ENCODE measurements at regions not wholly inside any gene's neighbourhood (a gene's known extent, or its start where the extent isn't known, plus 50 kb on each side); places are given as distances from the start of the nearest gene placed in this dataset.

DNA sequence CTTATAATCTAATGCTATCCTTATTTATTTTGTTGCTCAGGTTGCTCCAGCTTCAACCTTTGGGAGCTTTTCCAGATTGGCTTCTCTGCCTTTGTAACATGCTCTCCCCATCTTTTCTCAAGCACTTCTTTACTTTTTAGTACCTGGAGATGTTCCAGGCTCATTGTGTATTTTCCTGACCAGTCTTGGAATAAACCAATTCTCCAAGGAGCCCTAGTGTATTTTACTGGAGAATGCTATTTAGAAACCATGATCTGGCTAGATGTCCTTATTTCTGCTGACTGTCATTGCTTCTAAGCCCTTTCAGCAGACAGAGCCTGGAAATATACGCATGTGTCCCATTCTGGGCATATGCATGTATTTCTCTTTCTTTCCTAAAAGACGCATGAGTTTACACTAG, 95.7 kb downstream of the EMX2 start:
- no peak for DNase-seq (ENCODE audit: low spot score)

DNA sequence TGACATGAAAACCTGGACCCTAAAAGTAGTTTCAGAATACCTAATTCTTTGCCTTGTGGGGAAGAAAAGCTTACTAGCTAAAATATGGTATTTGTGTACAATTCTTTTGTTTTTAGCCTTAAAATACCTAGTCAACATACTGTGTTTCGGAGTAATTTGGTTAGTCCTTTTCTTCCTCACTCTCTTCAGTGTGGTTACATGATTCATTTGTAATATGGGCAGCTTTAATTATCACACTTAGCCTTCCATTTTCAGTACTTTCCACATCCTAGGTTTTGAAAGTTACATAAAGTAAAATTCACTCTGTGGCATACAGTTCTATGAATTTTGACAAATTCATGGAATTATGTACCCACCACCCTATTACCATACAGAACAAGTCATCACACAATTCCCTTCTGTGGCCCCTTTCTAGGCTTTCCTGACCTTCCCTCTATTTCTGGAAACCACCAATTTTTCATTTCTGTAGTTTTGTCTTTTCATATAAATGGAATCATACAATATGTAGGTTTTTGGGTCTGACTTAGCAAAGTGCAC, 96.2 kb downstream of the EMX2 start:
- DNase-seq (ENCODE audit: low spot score), result no peak

DNA sequence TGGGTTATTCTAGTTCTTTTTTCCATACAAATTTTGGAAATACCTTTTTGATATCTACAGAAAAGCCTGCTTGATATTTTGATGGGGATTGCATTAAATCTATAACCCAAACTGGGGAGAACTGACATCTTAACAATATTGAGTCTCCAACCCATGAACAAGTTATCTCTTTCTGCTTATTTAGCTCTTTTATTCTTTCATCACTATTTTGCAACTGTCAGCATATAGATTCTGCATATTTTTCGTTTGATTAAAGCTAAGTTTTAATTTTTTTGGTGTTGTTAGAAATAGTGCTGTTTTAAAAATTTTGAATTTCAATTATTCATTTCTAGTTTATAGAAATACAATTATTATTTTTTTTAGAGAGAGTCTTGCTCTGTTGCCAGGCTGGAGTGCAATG, 97.9 kb downstream of the EMX2 start:
- no peak for DNase-seq (ENCODE audit: low spot score)

DNA sequence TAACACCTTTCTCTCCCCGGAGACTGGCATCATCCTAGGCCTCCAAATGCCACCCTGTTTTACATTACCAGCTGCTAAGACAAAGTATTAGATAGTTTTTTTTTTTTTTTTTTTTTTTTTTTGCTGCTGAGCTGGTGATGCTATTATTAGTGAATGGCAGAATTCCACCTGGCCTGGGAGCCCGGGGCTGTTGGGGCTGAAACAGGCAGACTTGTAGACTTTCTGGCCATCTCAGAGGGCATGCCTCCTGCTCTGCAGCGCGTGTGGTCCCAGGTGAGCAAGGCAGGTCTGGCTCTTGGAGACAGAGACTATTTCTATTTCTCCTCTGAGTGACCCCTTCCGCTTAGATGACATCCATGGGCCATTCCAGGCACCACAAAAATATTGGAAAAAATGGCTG, 104.2 kb downstream of the EMX2 start:
- no peak for DNase-seq (ENCODE audit: low spot score)

DNA sequence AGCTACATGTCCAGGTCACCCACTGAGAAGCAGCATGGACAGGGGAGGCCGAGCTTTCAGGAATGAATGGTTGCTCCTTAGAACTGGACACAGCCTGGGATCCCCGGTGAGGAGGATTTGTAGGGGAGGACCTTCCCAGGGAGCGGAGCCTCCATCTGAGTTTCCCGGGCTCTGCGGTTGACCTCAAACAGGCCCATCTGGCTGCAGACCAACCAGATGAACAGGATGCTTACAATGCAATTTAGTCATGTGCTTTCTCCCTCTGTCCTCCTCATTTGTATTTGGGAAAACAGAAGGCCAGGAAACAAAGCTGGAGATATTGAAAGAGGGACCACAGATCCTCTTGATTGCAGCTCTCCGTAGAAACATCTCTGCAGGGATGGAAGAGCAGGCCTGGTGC, 104.8 kb downstream of the EMX2 start:
- no peak for DNase-seq (ENCODE audit: low spot score)

DNA sequence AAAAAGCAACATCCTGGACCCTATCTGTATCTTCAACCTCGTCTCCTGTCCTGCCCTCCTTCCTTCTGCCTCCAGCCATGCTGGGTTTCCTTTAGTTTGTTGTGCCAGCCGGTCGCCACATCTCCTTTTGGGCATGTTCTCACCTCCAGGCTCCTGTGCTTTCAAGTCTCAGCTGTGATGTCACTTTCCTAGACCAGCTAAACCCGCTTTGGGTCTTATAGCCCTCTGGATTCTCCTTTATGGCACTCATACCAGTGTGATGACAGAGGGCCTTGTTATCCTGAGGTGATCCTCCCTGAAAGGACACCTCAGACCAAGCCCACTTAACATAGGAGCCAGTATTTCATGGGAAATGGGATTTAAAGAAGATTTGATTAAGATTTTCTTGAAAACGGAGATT, 108.6 kb downstream of the EMX2 start:
- no peak for DNase-seq (ENCODE audit: low spot score)

DNA sequence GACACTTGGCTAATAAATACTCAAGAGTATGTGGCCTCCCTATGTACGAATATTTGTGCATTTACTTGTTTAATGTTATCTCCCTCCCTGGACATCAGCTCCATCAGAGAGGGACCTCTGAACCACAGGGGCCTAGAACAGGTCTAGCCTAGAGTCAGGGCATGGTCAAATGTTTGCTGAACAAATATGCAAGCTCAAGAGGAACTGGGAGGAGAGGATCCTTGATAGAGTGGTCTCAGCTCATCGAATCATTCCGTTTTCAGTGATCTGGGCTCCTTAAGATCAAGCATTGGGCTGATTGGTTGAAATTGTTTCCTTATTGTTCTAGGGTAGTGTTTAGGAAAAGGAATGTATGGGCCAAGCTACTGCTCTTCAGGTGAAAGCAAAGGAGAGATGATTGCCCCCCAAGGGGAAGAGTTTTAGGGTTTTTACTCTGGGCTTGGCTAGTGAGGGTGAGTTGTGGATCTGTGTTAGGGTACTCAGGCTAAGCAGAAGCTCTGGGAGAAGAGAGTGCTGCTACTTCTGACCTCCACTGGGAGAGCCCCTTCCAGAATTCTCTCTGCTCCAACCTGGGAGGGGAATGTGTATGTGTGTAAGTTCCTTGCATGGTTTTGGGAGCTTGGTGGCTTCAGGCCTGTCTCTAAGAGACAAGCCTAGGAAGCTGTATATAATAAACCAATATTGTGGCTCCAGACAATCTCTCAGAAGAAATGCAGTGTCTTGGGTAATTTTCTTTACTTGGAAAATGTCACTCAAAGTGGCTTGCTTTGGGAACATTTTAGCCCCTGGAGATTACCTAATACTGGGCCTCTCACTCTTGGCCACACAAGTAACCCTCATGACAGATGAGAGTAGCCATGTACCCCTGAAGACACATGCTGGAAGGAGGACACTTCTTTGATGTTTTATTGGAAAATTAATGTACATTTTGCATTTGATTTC, 110.0 kb downstream of the EMX2 start:
- no peak for DNase-seq (ENCODE audit: low spot score)

DNA sequence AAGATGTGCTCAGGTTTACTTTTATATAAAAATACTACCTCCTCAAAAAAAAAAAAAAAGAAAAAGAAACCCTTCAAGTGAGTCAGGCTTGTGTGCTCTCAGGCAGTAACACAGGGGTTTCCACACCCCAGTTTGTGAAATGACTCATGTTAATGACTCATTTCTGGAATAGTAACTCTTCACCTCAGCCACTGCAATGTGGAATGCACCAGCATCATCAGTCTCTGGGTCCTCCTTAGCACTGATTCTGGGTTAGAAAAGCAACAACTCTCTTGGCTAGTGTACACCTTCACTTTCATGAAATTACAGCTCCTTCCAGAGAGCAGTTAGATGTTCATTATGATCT, 110.6 kb downstream of the EMX2 start:
- peak; percentile 93 for DNase-seq (ENCODE audit: low spot score)

DNA sequence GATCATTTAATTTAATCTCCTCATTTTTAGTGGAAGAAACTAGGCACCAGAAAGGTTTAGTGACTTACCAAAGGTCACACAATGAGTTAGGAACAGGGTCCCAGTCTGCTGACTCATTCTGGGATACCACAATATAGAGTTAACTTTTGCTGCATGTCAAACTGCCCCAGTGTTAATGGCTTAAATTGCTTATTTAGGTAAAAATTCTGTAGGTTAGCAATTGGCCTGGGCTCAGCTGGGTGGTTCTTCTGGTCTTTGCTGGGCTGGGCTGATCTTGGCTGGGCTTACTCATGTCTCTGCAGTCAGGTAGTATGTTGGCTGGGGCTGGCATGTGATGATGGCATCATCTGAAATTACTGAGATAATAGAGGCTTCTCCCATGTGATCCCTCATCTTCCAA, 111.6 kb downstream of the EMX2 start:
- no peak for DNase-seq (ENCODE audit: low spot score)

DNA sequence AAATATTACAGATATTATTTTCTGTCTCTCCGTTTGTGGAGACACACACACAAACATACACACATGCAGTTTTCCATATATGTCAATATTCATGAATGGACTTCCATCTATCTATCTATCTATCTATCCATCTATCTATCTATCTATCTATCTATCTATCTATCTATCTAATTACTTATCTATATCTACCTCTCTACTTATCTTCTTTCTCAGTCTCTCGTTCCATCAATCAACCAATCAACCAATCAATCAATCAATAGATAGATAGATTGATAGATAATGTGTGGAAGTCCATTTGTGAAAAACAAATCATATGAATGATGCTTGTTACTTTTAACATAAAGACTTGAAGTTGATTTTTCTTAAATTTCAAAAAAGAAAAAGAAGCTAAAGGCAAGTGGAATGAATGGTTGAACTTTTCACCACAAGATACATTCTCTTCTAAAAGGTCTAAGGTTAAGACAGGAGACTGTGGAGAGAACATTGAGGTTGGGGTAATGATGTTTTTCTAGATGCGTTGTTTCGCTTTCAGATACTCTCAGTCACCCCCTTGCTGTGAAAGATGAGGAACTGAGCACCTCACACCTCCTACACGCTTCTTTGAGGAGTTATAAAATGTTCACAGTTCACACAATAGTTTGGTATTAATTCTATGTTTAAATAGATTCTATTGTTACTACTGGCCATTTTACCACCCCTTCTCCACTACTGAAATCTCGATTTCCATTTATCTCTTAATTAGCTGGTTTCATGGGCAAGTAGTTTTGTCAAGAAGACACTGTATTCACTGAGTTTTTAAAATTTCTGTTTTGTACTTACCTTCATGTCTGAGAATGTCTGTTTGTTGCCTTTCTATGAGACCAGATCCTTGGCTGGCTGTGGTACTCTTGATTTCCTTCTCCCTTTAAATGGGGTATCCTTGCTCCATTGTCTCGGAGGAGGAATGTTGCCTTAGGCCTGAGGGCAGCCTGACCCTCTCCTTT, 114.1 kb downstream of the EMX2 start:
- no peak for DNase-seq (ENCODE audit: low spot score)

DNA sequence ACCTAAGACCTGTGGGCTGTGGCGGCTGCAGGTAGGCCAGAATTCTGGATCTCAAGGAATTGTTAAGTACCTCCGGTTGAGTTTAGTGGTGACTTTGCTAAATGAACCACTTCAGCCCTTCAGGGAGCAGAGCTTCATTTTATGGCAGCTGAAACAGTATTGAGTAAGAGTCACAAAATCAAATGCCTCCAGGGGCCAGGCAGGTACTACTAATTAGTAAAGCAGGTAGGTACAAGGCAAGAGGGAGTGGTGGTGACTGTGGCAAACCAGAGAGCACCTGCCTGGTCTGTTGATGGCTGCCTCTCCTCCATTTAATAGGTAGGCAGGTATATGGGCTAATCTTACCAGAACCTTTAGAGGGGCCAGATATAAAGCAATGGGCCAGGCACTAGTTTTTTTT, 118.8 kb downstream of the EMX2 start:
- DNase-seq (ENCODE audit: low spot score), result no peak

DNA sequence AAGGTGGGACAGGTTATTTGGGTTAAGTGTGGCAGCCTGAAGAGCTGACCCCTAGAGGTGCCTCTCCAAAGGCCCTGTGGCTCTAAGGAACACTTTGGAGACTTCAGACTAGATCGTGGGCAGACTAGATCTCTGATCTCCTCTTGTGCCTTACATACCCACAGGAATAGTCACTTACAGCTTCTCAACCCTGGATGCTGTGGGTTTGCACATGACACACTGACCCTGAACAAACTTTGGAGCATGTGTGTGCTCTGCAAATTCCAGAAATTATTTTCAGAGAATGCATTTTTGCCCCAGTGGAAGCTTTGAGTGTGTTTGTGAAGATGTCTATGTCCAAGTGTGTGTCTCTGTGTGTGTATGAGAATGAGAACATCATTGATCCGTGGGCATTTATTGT, 119.6 kb downstream of the EMX2 start:
- peak; percentile 50 for DNase-seq (ENCODE audit: low spot score)

DNA sequence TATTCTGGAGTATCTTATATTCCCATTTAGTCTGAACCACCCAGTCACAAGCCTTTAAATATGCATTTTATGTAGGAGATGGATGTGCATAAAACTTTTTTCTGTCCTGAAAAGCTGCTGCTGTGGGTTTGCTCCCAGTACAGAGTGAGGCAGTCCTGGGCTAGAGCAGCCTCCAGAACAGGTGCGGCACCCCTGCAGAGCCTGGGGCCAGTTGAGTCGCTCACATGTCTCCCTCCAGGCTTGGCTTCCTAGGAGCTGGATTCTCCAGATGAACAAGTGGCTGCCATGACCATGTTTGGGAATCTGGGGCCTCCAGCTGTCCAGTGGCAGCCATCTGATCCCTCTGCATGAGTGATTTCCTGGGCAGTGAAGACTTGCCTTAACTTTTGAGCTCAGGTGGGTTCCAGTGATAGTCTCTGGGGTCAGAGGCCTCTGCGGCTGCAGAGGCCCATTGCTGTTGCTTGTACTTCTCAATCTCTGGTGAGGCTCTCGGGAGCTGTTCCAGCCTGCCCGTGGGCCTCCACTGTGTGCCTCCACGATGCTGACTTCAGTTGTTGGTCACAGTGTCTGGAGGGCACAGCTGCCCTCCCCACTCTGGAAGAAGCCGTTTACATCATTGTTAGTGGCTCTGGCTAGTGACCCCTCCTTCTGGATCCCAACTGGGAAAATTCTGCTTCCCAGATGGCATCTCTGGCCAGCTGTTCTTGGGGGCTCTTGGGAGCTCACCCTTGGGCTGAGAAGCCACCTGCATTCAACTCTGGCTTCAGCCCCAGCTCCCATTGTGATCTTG, 120.4 kb downstream of the EMX2 start:
- DNase-seq (ENCODE audit: low spot score), result no peak

DNA sequence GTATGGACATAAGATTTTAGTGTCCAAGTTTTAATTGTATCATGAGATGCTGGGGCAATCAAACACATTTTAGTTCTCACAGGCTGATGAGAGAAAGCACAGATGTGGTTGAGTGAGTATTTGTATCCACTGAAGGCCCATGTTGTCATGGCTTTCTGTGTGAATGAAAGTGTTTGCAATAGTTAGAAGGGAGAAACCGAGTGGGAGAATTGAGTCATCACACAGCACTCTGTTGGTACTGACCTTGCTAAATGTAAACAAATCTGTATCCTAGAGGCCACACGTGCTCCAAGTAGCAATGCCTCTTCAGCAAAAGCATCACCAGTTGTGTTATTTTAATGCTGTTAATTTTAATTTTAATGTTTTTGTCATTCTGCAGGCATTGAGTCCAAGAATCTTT, 121.2 kb downstream of the EMX2 start:
- DNase-seq (ENCODE audit: low spot score), result peak; percentile 80

DNA sequence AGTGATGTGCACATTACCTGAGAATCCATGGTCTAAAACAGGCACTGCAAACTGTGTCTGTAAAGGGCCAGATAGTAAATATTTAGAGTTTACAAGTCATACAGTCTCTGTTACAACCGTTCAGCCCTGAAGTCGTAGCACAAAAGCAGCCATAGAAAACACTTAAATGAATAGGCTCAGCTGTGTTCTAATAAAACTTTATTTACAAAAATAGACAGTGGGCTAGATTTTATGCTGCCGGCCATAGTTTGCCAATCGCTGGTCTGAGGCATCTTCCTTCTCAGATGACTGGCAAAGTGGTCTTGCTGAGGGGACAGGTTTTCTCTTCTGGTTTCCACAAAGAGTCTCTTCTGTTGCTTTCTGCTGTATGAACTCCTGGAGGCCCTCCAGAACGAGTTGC, 121.7 kb downstream of the EMX2 start:
- no peak for DNase-seq (ENCODE audit: low spot score)

DNA sequence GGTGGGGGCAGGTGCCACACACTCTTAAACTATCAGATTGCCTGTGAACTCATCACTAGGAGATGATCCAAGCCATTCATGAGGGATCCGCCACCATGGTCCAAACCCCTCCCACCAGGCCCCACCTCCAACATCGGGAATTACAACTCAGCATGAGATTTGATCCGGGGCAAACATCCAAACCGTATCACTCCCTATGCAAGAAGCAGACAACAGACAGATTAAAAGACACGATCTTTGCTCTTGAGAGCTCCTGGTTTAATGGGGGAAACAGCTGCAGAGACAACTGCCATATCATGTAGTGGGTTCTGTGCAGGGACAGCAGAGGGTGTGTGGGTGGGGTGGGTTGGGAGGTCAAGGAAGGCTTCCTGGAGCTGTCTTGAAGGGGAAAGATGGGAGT, 123.6 kb downstream of the EMX2 start:
- no peak for DNase-seq (ENCODE audit: low spot score)

DNA sequence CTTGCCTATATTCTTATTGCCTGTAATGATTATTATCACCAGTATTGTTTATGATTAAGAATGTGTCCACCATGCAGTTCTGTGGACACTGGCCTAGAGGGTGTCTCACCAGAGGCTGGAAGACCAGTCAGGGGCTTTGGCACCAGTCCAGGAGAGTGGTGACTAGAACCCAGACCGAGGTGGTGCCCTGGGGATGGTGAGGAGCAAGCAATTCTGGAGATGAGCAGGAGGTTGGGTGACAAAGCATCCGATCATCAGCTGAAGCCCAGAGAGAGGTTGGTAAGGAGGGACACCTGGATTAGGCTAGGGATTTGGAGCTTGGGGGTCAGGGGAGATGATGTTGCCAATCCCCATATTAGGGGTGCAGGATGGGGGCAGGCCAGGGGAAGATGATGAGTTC, 124.4 kb downstream of the EMX2 start:
- no peak for DNase-seq (ENCODE audit: low spot score)

DNA sequence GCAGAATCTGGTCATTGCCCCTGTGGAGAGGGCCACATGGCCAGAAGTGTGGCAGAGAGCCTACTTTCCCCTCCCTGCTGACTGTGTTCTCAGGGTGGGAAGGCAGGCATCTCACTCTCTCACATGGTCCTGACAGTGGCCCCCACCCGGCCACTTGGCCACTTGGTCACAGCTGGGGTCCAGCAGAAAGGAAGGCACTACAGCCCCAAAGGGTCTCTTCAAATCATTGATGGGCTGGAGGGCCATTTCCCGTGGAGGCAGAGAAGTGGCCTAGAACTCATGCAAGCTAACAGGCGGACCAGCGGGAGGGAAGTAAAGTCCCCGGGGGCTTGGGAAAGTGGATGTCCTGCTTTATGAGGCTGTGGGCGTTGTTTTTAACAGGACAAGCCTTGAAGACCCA, 125.3 kb downstream of the EMX2 start:
- no peak for DNase-seq (ENCODE audit: low spot score)

DNA sequence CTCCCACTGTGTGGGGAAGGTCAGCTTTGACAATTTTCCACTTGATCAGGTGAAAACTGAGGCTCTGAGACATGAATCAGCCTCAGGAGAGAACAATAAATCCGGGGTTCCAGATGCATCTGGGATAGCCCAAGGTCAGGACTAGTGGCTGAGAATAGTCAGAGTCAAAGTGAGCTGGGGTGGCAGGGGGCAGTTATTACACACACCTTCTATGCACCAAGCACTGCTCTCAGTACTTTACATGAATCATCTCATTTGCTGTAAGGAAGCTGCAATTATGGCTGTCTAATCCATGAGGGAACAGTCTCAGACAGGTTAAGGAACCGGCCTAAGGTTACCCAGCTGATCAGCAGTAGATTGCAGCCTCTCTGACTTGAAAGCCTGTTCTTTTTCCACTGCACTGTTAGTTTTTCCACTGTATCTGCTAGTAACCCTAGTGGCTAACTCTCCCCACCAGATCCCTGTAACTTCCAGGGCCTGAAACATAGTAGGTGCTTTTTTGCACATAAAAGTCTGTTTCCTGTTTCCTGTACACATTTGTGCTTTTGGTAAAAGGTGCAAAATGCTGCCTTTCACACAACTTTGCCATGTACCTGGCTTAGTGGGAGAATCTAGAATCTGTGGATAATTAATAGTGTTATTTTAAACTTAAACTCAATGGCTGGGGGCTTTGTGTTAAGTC, 125.9 kb downstream of the EMX2 start:
- no peak for DNase-seq (ENCODE audit: low spot score)

DNA sequence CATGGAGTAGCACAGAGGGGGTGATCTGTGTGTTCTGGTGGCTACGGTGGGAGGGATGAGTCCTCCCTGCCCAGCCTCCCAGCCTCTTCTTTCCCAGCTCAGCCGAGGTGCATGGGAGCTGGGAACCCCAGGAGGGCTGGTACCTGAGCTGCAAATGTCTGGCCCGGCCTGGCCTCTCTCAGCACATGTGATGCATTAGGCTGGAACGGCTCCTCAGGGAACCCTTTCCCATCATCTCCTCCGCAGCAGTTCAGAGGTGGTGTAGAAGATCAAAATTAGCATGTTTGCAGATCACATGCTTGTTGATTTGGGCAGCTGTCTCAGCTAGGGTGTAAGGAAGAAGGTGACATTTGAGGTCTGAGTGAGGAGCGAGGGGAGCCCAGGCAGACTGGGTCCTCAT, 126.6 kb downstream of the EMX2 start:
- no peak for DNase-seq (ENCODE audit: low spot score)

DNA sequence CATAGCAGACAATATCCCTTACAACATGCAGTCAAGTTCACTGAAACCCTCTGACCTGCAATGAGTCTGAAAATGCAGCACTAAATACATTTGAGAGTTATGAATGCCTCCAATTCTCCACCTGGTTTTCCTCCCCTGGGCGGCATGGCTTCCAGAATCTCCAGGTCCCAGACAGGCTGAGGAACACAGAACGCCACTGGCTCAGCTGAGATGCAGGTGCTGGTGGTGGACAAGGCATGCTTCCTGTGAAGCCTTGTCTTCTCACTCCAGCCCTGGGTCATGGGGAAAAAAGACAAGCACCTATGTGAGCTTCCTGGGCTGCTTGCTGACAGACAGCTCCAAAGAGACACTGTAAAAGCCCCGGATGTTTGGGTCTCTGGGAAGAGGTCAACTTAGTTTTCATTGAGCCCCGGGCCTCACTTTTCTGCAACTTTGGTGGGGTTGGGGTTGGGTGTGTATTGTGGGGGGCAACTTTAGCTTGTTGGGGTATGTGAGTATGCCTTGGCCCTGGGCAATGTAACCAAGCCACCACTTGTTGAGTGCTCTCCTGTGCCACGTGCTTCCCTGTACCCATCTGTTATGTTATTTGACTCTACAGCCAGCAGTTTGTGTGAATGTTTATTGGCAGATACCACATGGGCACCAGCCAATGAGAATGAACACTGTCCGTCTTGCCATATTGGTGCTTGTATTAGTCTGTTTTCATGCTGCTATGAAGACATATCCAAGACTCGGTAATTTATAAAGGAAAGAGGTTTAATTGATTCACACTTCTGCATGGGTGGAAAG, 127.8 kb downstream of the EMX2 start:
- no peak for DNase-seq (ENCODE audit: low spot score)

Data from GM03348 (cell line).